Lower leg skin (tissue), 3 donors: ENCODE measurements at regions not wholly inside any gene's neighbourhood (a gene's known extent, or its start where the extent isn't known, plus 50 kb on each side); places are given as distances from the start of the nearest gene placed in this dataset.

ENCODE experiments used
- CTCF ChIP-seq, 3 donors: fragments of 450-650 bp; IDR thresholded peaks; one replicate each; pipeline ENCODE4 v1.5.1; 2016; ENCODE audit warnings: antibody characterized with exemption in 3 of 3, mild to moderate bottlenecking in 3 of 3, moderate library complexity in 2 of 3
- POLR2A ChIP-seq, 2 donors: fragments of 450-650 bp; IDR thresholded peaks; one replicate each; pipeline ENCODE4 v1.6.1; 2016 to 2017; ENCODE audit warnings: antibody characterized with exemption in 2 of 2, mild to moderate bottlenecking in 1 of 2, moderate library complexity in 1 of 2

DNA sequence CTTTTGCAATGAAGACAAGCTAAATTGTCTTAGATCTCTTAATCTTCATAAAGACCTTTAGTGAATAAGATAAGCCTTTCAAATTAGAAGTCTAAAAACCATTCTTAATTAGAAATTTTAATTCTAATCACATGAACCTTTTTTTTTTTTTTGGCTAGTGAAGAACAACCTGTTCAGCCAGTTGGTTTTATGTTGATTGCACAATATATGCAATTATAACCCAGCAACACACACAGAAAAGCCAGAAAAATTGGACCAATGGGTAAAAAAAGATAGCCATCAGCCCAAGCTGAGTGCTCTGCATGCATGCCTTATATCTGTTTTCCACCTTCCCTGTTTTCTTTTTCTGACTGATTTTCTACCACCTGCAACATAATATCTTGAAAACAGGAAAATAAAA, 252.2 kb downstream of the SYT10 start:
- no peak for TF ChIP-seq CTCF (IDR thresholded peaks at IDR 0.05)
- no peak for TF ChIP-seq POLR2A (IDR thresholded peaks at IDR 0.05)
